GM23338 (cell line): ENCODE measurements at regions not wholly inside any gene's neighbourhood (a gene's known extent, or its start where the extent isn't known, plus 50 kb on each side); places are given as distances from the start of the nearest gene placed in this dataset.

ENCODE experiments used
- ATAC-seq: fragments of 200-7000 bp; cut with Tn5 transposase; 3 replicates; pipeline ENCODE4 v1.9.1; 2020
- DNase-seq: peaks from one replicate; pipeline ENCODE4 v3.0.0-alpha.2; 2015; ENCODE audit warnings: low spot score
- H2AFZ ChIP-seq: fragments of 200-600 bp; sonication (generic); 2 replicates; pipeline ENCODE4 v1.8.0; 2016; ENCODE audit warnings: antibody characterized with exemption, mild to moderate bottlenecking, moderate library complexity
- H3F3A ChIP-seq: fragments of 200-600 bp; sonication (generic); replicated peaks from 2 replicates; pipeline ENCODE4 v1.8.0; 2017; ENCODE audit warnings: antibody characterized with exemption, mixed run types, low read depth
- H3K27ac ChIP-seq: fragments of 200-600 bp; sonication (generic); 2 replicates; pipeline ENCODE4 v1.6.1; 2016; ENCODE audit warnings: low read depth
- H3K27me3 ChIP-seq: fragments of 200-600 bp; sonication (generic); 2 replicates; pipeline ENCODE4 v1.8.0; 2016; ENCODE audit warnings: mild to moderate bottlenecking, mixed run types, moderate library complexity; ENCODE audit not compliant: insufficient read depth
- H3K36me3 ChIP-seq: fragments of 200-600 bp; sonication (generic); 2 replicates; pipeline ENCODE4 v1.8.0; 2016; ENCODE audit warnings: mild to moderate bottlenecking; ENCODE audit not compliant: insufficient read depth
- H3K4me1 ChIP-seq: fragments of 200-600 bp; sonication (generic); 2 replicates; pipeline ENCODE4 v1.8.0; 2016; ENCODE audit warnings: mild to moderate bottlenecking, moderate library complexity; ENCODE audit not compliant: insufficient read depth
- H3K4me2 ChIP-seq: fragments of 200-600 bp; sonication (generic); 2 replicates; pipeline ENCODE4 v1.7.1; 2017; ENCODE audit warnings: mixed run types
- H3K4me3 ChIP-seq: fragments of 200-600 bp; sonication (generic); 2 replicates; pipeline ENCODE4 v1.6.1; 2016; ENCODE audit warnings: mixed run types
- H3K79me2 ChIP-seq: fragments of 200-600 bp; sonication (generic); replicated peaks from 2 replicates; pipeline ENCODE4 v1.8.0; 2017; ENCODE audit warnings: mild to moderate bottlenecking; ENCODE audit not compliant: insufficient read depth
- H3K9me2 ChIP-seq: fragments of 200-600 bp; sonication (generic); 2 replicates; pipeline ENCODE4 v1.8.0; 2017; ENCODE audit not compliant: insufficient read depth
- H4K20me1 ChIP-seq: fragments of 200-600 bp; sonication (generic); replicated peaks from 2 replicates; pipeline ENCODE4 v1.8.0; 2017; ENCODE audit warnings: mild to moderate bottlenecking; ENCODE audit not compliant: insufficient read depth
- H3K27ac Mint-ChIP-seq: 2 replicates; pipeline ENCODE4 v1.8.0; 2020; ENCODE audit warnings: inconsistent platforms, mild to moderate bottlenecking, moderate library complexity, mixed read lengths
- H3K27me3 Mint-ChIP-seq: 3 replicates; pipeline ENCODE4 v1.8.0; 2022; ENCODE audit warnings: low read depth, mild to moderate bottlenecking, moderate library complexity, mixed read lengths, inconsistent platforms; ENCODE audit not compliant: insufficient read depth, poor library complexity
- H3K36me3 Mint-ChIP-seq: 3 replicates; pipeline ENCODE4 v1.8.0; 2021; ENCODE audit warnings: low read depth, mild to moderate bottlenecking, inconsistent platforms, moderate library complexity, mixed read lengths
- H3K4me1 Mint-ChIP-seq: 3 replicates; pipeline ENCODE4 v1.8.0; 2020; ENCODE audit warnings: mild to moderate bottlenecking, inconsistent platforms, mixed read lengths
- H3K4me3 Mint-ChIP-seq: 3 replicates; pipeline ENCODE4 v1.8.0; 2021; ENCODE audit warnings: moderate library complexity, mild to moderate bottlenecking, inconsistent platforms, mixed read lengths
- H3K9me3 Mint-ChIP-seq: 3 replicates; pipeline ENCODE4 v1.8.0; 2020; ENCODE audit warnings: moderate library complexity, mild to moderate bottlenecking, inconsistent platforms, mixed read lengths
- CREB1 ChIP-seq: fragments of 250-450 bp; sonication (Bioruptor Pico); IDR thresholded peaks from 2 replicates; pipeline ENCODE4 v1.5.0; 2020; ENCODE audit warnings: low read depth, mild to moderate bottlenecking, moderate library complexity
- EZH2 ChIP-seq: fragments of 200-600 bp; sonication (generic); IDR thresholded peaks from one replicate; pipeline ENCODE4 v1.8.0; 2017; ENCODE audit warnings: antibody characterized with exemption, mild to moderate bottlenecking, low read depth; ENCODE audit not compliant: unreplicated experiment
- EZH2phosphoT487 ChIP-seq: fragments of 200-600 bp; sonication (generic); IDR thresholded peaks from one replicate; pipeline ENCODE4 v1.8.1; 2018; ENCODE audit warnings: antibody characterized with exemption; ENCODE audit not compliant: unreplicated experiment
- JUNB ChIP-seq: IDR thresholded peaks from one replicate; pipeline ENCODE4 v1.6.1; 2016; ENCODE audit warnings: antibody characterized with exemption; ENCODE audit not compliant: unreplicated experiment
- NANOG ChIP-seq: IDR thresholded peaks from 2 replicates; pipeline ENCODE4 v1.6.1; 2016; ENCODE audit warnings: antibody characterized with exemption, borderline replicate concordance
- POLR2AphosphoS5 ChIP-seq: IDR thresholded peaks from 2 replicates; pipeline ENCODE4 v1.6.1; 2016; ENCODE audit warnings: antibody characterized with exemption, low read depth
- REST ChIP-seq: IDR thresholded peaks from one replicate; pipeline ENCODE4 v1.6.1; 2018; ENCODE audit warnings: antibody characterized with exemption; ENCODE audit not compliant: unreplicated experiment
- STAT1 ChIP-seq: IDR thresholded peaks from one replicate; pipeline ENCODE4 v1.6.1; 2016; ENCODE audit warnings: antibody characterized with exemption; ENCODE audit not compliant: unreplicated experiment
- ZNF114 ChIP-seq: fragments of 250-450 bp; sonication (Bioruptor Pico); IDR thresholded peaks from 2 replicates; pipeline ENCODE4 v1.5.0; 2020; ENCODE audit warnings: mild to moderate bottlenecking, moderate library complexity
- ZNF331 ChIP-seq: fragments of 250-450 bp; sonication (Bioruptor Pico); IDR thresholded peaks from 2 replicates; pipeline ENCODE4 v1.5.0; 2020; ENCODE audit warnings: low read depth, mild to moderate bottlenecking, moderate library complexity
- ZNF462 ChIP-seq: fragments of 250-450 bp; sonication (Bioruptor Pico); IDR thresholded peaks from 2 replicates; pipeline ENCODE4 v1.5.0; 2020; ENCODE audit warnings: mild to moderate bottlenecking, moderate library complexity

GRCh38 chr12:102601621-102602020 is 121.3 kb upstream of the IGF1 start:
- no peak overlapping the region for H3K4me2 ChIP-seq
- H3K4me1 ChIP-seq: no peaks in the 10 kb centered on the region
- DNase-seq (no peak), ATAC-seq (no peak)
- H3K79me2 ChIP-seq: no peaks in the 10 kb centered on the region
- 0 out of 3 replicates have a peak, but pooled peaks cover 2% of the 10 kb centered on the region for H3K4me1 Mint-ChIP-seq
- H3K9me3 Mint-ChIP-seq: no peaks in the 10 kb centered on the region; the same call in 2 of the 3 replicates
- no peaks in the 10 kb centered on the region for H3K36me3 Mint-ChIP-seq
- 0 out of 2 replicates have a peak, but pooled peaks cover 8% of the 10 kb centered on the region for H3K9me2 ChIP-seq
- H4K20me1 ChIP-seq: no peaks in the 10 kb centered on the region
- H3K27ac ChIP-seq: no peak overlapping the region
- no peaks in the 10 kb centered on the region for H3K27me3 Mint-ChIP-seq
- H3F3A ChIP-seq: no peaks in the 10 kb centered on the region
- no peak for TF ChIP-seq POLR2AphosphoS5
- no peak for TF ChIP-seq EZH2phosphoT487
- TF ChIP-seq ZNF331: no peak
- TF ChIP-seq ZNF114 (CRISPR knock-in tag): no peak
- TF ChIP-seq STAT1: no peak
- TF ChIP-seq CREB1 (CRISPR knock-in tag): no peak
- no peak for TF ChIP-seq NANOG
- no peak for TF ChIP-seq ZNF462 (CRISPR knock-in tag)
- TF ChIP-seq EZH2: no peak
- no peak for TF ChIP-seq REST
- TF ChIP-seq JUNB: no peak
- H3K27me3 ChIP-seq: no peaks in the 10 kb centered on the region
- H3K4me3 Mint-ChIP-seq: no peak overlapping the region
- no peak overlapping the region for H3K4me3 ChIP-seq
- no peak overlapping the region for H2AFZ ChIP-seq
- H3K36me3 ChIP-seq: no peaks in the 10 kb centered on the region
- no peak overlapping the region for H3K27ac Mint-ChIP-seq
